C4-2B (cell line): ENCODE measurements at regions not wholly inside any gene's neighbourhood (a gene's known extent, or its start where the extent isn't known, plus 50 kb on each side); places are given as distances from the start of the nearest gene placed in this dataset.

Source experiments
- CTCF ChIP-seq: fragments of 450-650 bp; conservative IDR thresholded peaks from 2 replicates; pipeline ENCODE4 v1.5.1; 2017; ENCODE audit warnings: mild to moderate bottlenecking
- ZFX ChIP-seq: fragments of 450-650 bp; IDR thresholded peaks from 2 replicates; pipeline ENCODE4 v1.6.1; 2017

DNA sequence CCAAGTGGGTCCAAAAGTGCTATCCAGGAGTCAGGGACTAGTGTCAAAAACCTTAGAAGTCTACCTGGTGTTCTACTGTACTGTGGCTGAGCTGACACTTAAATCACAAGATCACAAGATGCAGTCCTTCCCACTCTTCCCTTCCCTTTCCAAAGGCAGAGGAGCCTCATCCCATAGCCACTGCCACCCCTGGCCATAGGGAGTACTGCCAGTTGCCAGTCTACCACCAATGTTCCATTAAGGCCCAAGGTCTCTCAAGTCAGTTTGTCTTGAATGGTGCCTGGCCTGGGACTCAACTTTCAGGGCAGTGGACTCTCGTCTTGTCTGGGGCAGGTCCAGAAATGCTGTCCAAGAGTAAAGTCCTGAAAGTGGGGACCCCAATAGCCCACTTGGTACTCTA is 585.6 kb downstream of the NUP35 start:
- TF ChIP-seq CTCF (no peak), ZFX (no peak)
